DND-41 (cell line): ENCODE measurements at regions not wholly inside any gene's neighbourhood (a gene's known extent, or its start where the extent isn't known, plus 50 kb on each side); places are given as distances from the start of the nearest gene placed in this dataset.

Experiments used
- ATAC-seq: fragments of 200-7000 bp; cut with Tn5 transposase; 3 replicates; pipeline ENCODE4 v1.9.1; 2021; ENCODE audit warnings: low read depth; ENCODE audit not compliant: insufficient read depth
- DNase-seq: peaks from one replicate; pipeline ENCODE4 v3.0.0-alpha.2; 2020
- H2AFZ ChIP-seq: 2 replicates; pipeline ENCODE4 v1.6.0; 2012; ENCODE audit warnings: low read depth, low read length
- H3K27ac ChIP-seq: 2 replicates; pipeline ENCODE4 v1.5.1; 2012; ENCODE audit warnings: low read length, inconsistent platforms
- H3K27me3 ChIP-seq: fragments of 200-600 bp; sonication (generic); 2 replicates; pipeline ENCODE4 v1.6.0; 2012; ENCODE audit warnings: low read length, mild to moderate bottlenecking, inconsistent platforms; ENCODE audit not compliant: insufficient read depth, poor library complexity
- H3K36me3 ChIP-seq: 2 replicates; pipeline ENCODE4 v1.5.1; 2012; ENCODE audit warnings: low read length, inconsistent platforms; ENCODE audit not compliant: insufficient read depth
- H3K4me1 ChIP-seq: 2 replicates; pipeline ENCODE4 v1.5.1; 2012; ENCODE audit warnings: mild to moderate bottlenecking, low read length; ENCODE audit not compliant: insufficient read depth
- H3K4me2 ChIP-seq: 2 replicates; pipeline ENCODE4 v1.6.0; 2012; ENCODE audit warnings: mild to moderate bottlenecking, moderate library complexity, low read length, inconsistent platforms; ENCODE audit not compliant: insufficient read depth
- H3K4me3 ChIP-seq, 2 experiments: fragments of 200-600 bp in 1 of 2; shearing (Covaris generic) in 1 of 2; 2 replicates each; pipeline ENCODE4 v1.5.1; 2012 to 2016; ENCODE audit warnings: inconsistent platforms in 2 of 2, low read length in 2 of 2, mild to moderate bottlenecking in 2 of 2, low read depth in 1 of 2, moderate library complexity in 1 of 2
- H3K79me2 ChIP-seq: 2 replicates; pipeline ENCODE4 v1.6.0; 2012; ENCODE audit warnings: low read length, inconsistent platforms; ENCODE audit not compliant: insufficient read depth
- H3K9ac ChIP-seq: 2 replicates; pipeline ENCODE4 v1.6.0; 2012; ENCODE audit warnings: low read depth, mild to moderate bottlenecking, inconsistent platforms, low read length, moderate library complexity
- H3K9me3 ChIP-seq: 2 replicates; pipeline ENCODE4 v1.5.1; 2012; ENCODE audit warnings: low read length, moderate library complexity, mild to moderate bottlenecking, inconsistent platforms; ENCODE audit not compliant: insufficient read depth, severe bottlenecking
- H4K20me1 ChIP-seq: 2 replicates; pipeline ENCODE4 v1.6.0; 2012; ENCODE audit warnings: low read length; ENCODE audit not compliant: insufficient read depth
- CTCF ChIP-seq: IDR thresholded peaks from 2 replicates; pipeline ENCODE4 v1.5.1; 2012; ENCODE audit warnings: borderline replicate concordance, low read length, moderate library complexity, mild to moderate bottlenecking; ENCODE audit not compliant: poor library complexity, severe bottlenecking; ENCODE audit errors: extremely low read depth
- EZH2 ChIP-seq: IDR thresholded peaks from 3 replicates; pipeline ENCODE4 v1.6.1; 2012; ENCODE audit warnings: borderline replicate concordance, low read depth, mild to moderate bottlenecking, moderate library complexity, low read length, inconsistent platforms; ENCODE audit not compliant: severe bottlenecking

- H2AFZ ChIP-seq, result no peak overlapping the region
- DNase-seq (no peak), ATAC-seq (no peak)
- no peak overlapping the region for H3K4me3 ChIP-seq
- no peak overlapping the region for H3K4me2 ChIP-seq
- H3K4me1 ChIP-seq, result peaks cover 9% of the 10 kb centered on the region; the same call in 1 of the 2 replicates
- H3K79me2 ChIP-seq, result peaks cover 92% of the 10 kb centered on the region
- no peaks in the 10 kb centered on the region for H3K36me3 ChIP-seq
- H3K9me3 ChIP-seq, result no peaks in the 10 kb centered on the region
- no peaks in the 10 kb centered on the region for H3K27me3 ChIP-seq
- H4K20me1 ChIP-seq, result peaks cover 5% of the 10 kb centered on the region; the same call in 1 of the 2 replicates
- no peak for TF ChIP-seq CTCF
- TF ChIP-seq EZH2, result no peak
- no peak overlapping the region for H3K27ac ChIP-seq
- H3K9ac ChIP-seq, result no peak overlapping the region
These were observed 130.8 kb downstream of the KLF12 start for GRCh38 chr13:74003374-74003773.

GRCh38 chr13:74000876-74001275 lies 133.3 kb downstream of the KLF12 start:
- ATAC-seq, result no peak
- Histone ChIP-seq H3K9ac (no peak overlapping the region), H4K20me1 (peaks cover 8% of the 10 kb centered on the region; the same call in 1 of the 2 replicates), H3K79me2 (peaks cover 95% of the 10 kb centered on the region), H3K27me3 (no peaks in the 10 kb centered on the region), H3K4me1 (peaks cover 8% of the 10 kb centered on the region; the same call in 1 of the 2 replicates), H2AFZ (no peak overlapping the region), H3K4me3 (no peak overlapping the region), H3K4me2 (no peak overlapping the region), H3K36me3 (no peaks in the 10 kb centered on the region), H3K9me3 (no peaks in the 10 kb centered on the region), H3K27ac (peak overlapping the region; percentile 14; the same call in 1 of the 2 replicates)
- DNase-seq, result no peak
- no peak for TF ChIP-seq EZH2
- no peak for TF ChIP-seq CTCF

GRCh38 chr13:73998631-73999030 lies 135.6 kb downstream of the KLF12 start:
- no peaks in the 10 kb centered on the region for H3K27me3 ChIP-seq
- no peaks in the 10 kb centered on the region for H3K9me3 ChIP-seq
- no peak for DNase-seq
- H3K4me1 ChIP-seq, result peaks cover 13% of the 10 kb centered on the region
- H3K79me2 ChIP-seq, result peaks cover 92% of the 10 kb centered on the region
- no peak overlapping the region for H3K4me3 ChIP-seq
- peaks cover 8% of the 10 kb centered on the region; the same call in 1 of the 2 replicates for H4K20me1 ChIP-seq
- no peak overlapping the region for H3K4me2 ChIP-seq
- TF ChIP-seq CTCF, result no peak
- TF ChIP-seq EZH2, result no peak
- peaks cover 10% of the 10 kb centered on the region; the same call in 1 of the 2 replicates for H3K36me3 ChIP-seq
- H3K27ac ChIP-seq, result no peak overlapping the region
- no peak overlapping the region for H3K9ac ChIP-seq
- no peak for ATAC-seq
- no peak overlapping the region for H2AFZ ChIP-seq
